Keratinocyte (primary cell): ENCODE measurements at regions not wholly inside any gene's neighbourhood (a gene's known extent, or its start where the extent isn't known, plus 50 kb on each side); places are given as distances from the start of the nearest gene placed in this dataset.

Experiments used
- DNase-seq: peaks from one replicate; pipeline ENCODE4 v3.0.0-alpha.2; 2011; ENCODE audit warnings: low read depth, missing footprints, low spot score
- FAIRE-seq: peaks from 2 replicates; lab custom pipeline; 2011; peaks lifted over from hg19 to GRCh38; lab: Jason Lieb, UNC
- H2AFZ ChIP-seq: 2 replicates; pipeline ENCODE4 v1.6.0; 2012; ENCODE audit warnings: low read length, control low read depth, inconsistent platforms; ENCODE audit not compliant: control insufficient read depth
- H3K27ac ChIP-seq: 2 replicates; pipeline ENCODE4 v1.5.1; 2011; ENCODE audit warnings: low read length; ENCODE audit not compliant: control insufficient read depth, insufficient read depth
- H3K27me3 ChIP-seq: 3 replicates; pipeline ENCODE4 v1.6.0; 2011; ENCODE audit warnings: low read length; ENCODE audit not compliant: control insufficient read depth, insufficient read depth; ENCODE audit errors: extremely low read depth
- H3K36me3 ChIP-seq, 2 experiments: 2 replicates in 1 of 2; 3 replicates in 1 of 2; pipeline ENCODE4 v1.5.1; 2011; ENCODE audit warnings: low read length in 2 of 2, mild to moderate bottlenecking in 1 of 2; ENCODE audit not compliant: control insufficient read depth in 2 of 2, insufficient read depth in 2 of 2; ENCODE audit errors: extremely low read depth in 1 of 2
- H3K4me1 ChIP-seq: 3 replicates; pipeline ENCODE4 v1.5.1; 2011; ENCODE audit warnings: low read length; ENCODE audit not compliant: control insufficient read depth, insufficient read depth; ENCODE audit errors: extremely low read depth
- H3K4me2 ChIP-seq: 3 replicates; pipeline ENCODE4 v1.6.0; 2011; ENCODE audit warnings: low read depth, low read length; ENCODE audit not compliant: control insufficient read depth, insufficient read depth; ENCODE audit errors: extremely low read depth
- H3K4me3 ChIP-seq, 3 experiments: fragments of 200-600 bp in 1 of 3; sonication (generic) in 1 of 3; 2 replicates in 2 of 3; 3 replicates in 1 of 3; pipeline ENCODE4 v1.5.1; 2011 to 2016; ENCODE audit warnings: low read length in 3 of 3, mild to moderate bottlenecking in 3 of 3, control low read depth in 2 of 3, inconsistent platforms in 1 of 3, low read depth in 1 of 3, mixed read lengths in 1 of 3, mixed run types in 1 of 3, moderate library complexity in 1 of 3; ENCODE audit not compliant: control insufficient read depth in 2 of 3, insufficient read depth in 2 of 3; ENCODE audit errors: extremely low read depth in 1 of 3
- H3K79me2 ChIP-seq: 2 replicates; pipeline ENCODE4 v1.6.0; 2012; ENCODE audit warnings: low read length; ENCODE audit not compliant: control insufficient read depth, insufficient read depth
- H3K9ac ChIP-seq: 3 replicates; pipeline ENCODE4 v1.6.0; 2011; ENCODE audit warnings: low read length; ENCODE audit not compliant: control insufficient read depth, insufficient read depth; ENCODE audit errors: extremely low read depth
- H3K9me1 ChIP-seq: 3 replicates; pipeline ENCODE4 v1.6.0; 2011; ENCODE audit warnings: low read length; ENCODE audit not compliant: control insufficient read depth, insufficient read depth; ENCODE audit errors: extremely low read depth
- H3K9me3 ChIP-seq: 2 replicates; pipeline ENCODE4 v1.5.1; 2012; ENCODE audit warnings: low read depth, low read length; ENCODE audit not compliant: control insufficient read depth
- H4K20me1 ChIP-seq: 3 replicates; pipeline ENCODE4 v1.6.0; 2011; ENCODE audit warnings: low read length; ENCODE audit not compliant: control insufficient read depth, insufficient read depth; ENCODE audit errors: extremely low read depth
- EZH2 ChIP-seq: IDR thresholded peaks from one replicate; pipeline ENCODE4 v1.6.1; 2012; ENCODE audit warnings: inconsistent platforms, mild to moderate bottlenecking, low read length, moderate library complexity
- dilution Hi-C: fragments of 300-500 bp; cut with MboI; formaldehyde crosslinking; loops from one replicate; pipeline ENCODE4 v1.7.0; 2020; ENCODE audit warnings: low sequenced_read_pairs; ENCODE audit not compliant: extremely low pct_ligation_motif_present
- TF ChIP-seq, protein P1 (sequence below), 3 experiments: IDR thresholded peaks in 1 of 3; conservative IDR thresholded peaks in 1 of 3; optimal IDR thresholded peaks in 1 of 3; 2 replicates in 2 of 3; 3 replicates in 1 of 3; pipeline versions ENCODE3 to v1.5.1; 2011; ENCODE audit warnings: low read length in 3 of 3, mild to moderate bottlenecking in 3 of 3, moderate library complexity in 2 of 3, control low read depth in 1 of 3, inconsistent platforms in 1 of 3; ENCODE audit not compliant: insufficient read depth in 2 of 3; ENCODE audit errors: extremely low read depth in 1 of 3

GRCh38 chr2:88252111-88252510 is 82.0 kb downstream of the THNSL2 start:
- Histone ChIP-seq H2AFZ (no peak overlapping the region), H4K20me1 (no peaks in the 10 kb centered on the region), H3K4me2 (no peak overlapping the region), H3K9ac (no peak overlapping the region), H3K4me1 (no peaks in the 10 kb centered on the region), H3K36me3 (no peaks in the 10 kb centered on the region), H3K9me1 (no peaks in the 10 kb centered on the region), H3K27ac (no peak overlapping the region), H3K4me3 (no peak overlapping the region), H3K79me2 (no peaks in the 10 kb centered on the region), H3K9me3 (no peaks in the 10 kb centered on the region), H3K27me3 (no peaks in the 10 kb centered on the region)
- dilution Hi-C loops: no loop called here
- DNase-seq (no peak), FAIRE-seq (no peak)
- no peak for TF ChIP-seq EZH2
- TF ChIP-seq, protein P1, sequence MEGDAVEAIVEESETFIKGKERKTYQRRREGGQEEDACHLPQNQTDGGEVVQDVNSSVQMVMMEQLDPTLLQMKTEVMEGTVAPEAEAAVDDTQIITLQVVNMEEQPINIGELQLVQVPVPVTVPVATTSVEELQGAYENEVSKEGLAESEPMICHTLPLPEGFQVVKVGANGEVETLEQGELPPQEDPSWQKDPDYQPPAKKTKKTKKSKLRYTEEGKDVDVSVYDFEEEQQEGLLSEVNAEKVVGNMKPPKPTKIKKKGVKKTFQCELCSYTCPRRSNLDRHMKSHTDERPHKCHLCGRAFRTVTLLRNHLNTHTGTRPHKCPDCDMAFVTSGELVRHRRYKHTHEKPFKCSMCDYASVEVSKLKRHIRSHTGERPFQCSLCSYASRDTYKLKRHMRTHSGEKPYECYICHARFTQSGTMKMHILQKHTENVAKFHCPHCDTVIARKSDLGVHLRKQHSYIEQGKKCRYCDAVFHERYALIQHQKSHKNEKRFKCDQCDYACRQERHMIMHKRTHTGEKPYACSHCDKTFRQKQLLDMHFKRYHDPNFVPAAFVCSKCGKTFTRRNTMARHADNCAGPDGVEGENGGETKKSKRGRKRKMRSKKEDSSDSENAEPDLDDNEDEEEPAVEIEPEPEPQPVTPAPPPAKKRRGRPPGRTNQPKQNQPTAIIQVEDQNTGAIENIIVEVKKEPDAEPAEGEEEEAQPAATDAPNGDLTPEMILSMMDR (optimal IDR thresholded peaks at IDR 0.05 in 1 of 3, IDR thresholded peaks at IDR 0.05 in 1 of 3, conservative IDR thresholded peaks at IDR 0.05 in 1 of 3; ENCODE audit: extremely low read depth in 1 of 3, insufficient read depth in 2 of 3, low read length in 3 of 3): no peak

DNA sequence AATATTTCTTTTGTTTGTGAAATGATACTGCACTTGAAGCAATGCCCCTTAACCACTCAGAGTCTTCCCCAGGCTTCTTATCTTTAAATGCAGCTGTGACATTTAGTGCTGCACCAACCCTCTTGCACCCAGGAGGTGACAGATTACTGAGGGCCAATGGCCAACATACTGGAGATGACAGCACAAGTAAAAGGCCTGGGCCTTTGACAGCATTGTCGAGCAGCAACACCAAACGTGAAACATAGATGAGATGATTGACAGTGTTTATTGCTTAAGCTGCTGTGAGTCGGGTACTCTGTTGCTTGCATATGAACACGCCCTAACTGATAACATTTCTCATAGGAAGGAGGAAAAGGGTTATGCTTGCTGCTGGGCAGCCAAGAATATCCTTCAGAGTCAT is 80.3 kb downstream of the THNSL2 start:
- Histone ChIP-seq H3K4me1 (no peaks in the 10 kb centered on the region), H3K4me3 (no peak overlapping the region), H3K27me3 (no peaks in the 10 kb centered on the region), H3K79me2 (no peaks in the 10 kb centered on the region), H3K36me3 (no peaks in the 10 kb centered on the region), H3K9ac (no peak overlapping the region), H3K27ac (no peak overlapping the region), H4K20me1 (no peaks in the 10 kb centered on the region), H3K4me2 (no peak overlapping the region), H3K9me1 (no peaks in the 10 kb centered on the region), H2AFZ (no peak overlapping the region), H3K9me3 (no peaks in the 10 kb centered on the region)
- TF ChIP-seq EZH2: no peak
- TF ChIP-seq, protein P1 (optimal IDR thresholded peaks at IDR 0.05 in 1 of 3, IDR thresholded peaks at IDR 0.05 in 1 of 3, conservative IDR thresholded peaks at IDR 0.05 in 1 of 3; ENCODE audit: extremely low read depth in 1 of 3, insufficient read depth in 2 of 3, low read length in 3 of 3): no peak
- FAIRE-seq (no peak), DNase-seq (no peak)
- dilution Hi-C loops: no loop called here
